RPMI7951 (cell line): ENCODE measurements at regions not wholly inside any gene's neighbourhood (a gene's known extent, or its start where the extent isn't known, plus 50 kb on each side); places are given as distances from the start of the nearest gene placed in this dataset.
A peak's percentile ranks its signal among the peaks of the same experiment; 100 is the strongest.

ENCODE experiments used
- DNase-seq: peaks from one replicate; pipeline ENCODE4 v3.0.0-alpha.2; 2012; ENCODE audit warnings: low read depth

- no peak for DNase-seq
Observed at GRCh38 chr5:93277051-93277450, 304.0 kb downstream of the NR2F1-AS1 start.

GRCh38 chr5:93275376-93275775, 305.6 kb downstream of the NR2F1-AS1 start:
- no peak for DNase-seq

- DNase-seq = peak; percentile 35
Observed at GRCh38 chr5:93274291-93274690, 306.7 kb downstream of the NR2F1-AS1 start.

- DNase-seq = peak; percentile 81
Observed at GRCh38 chr5:93273176-93273575, 307.8 kb downstream of the NR2F1-AS1 start.

- no peak for DNase-seq
Observed at GRCh38 chr5:93272108-93272507, 308.9 kb downstream of the NR2F1-AS1 start.

- DNase-seq = no peak
Observed at GRCh38 chr5:93267736-93268135, 313.3 kb downstream of the NR2F1-AS1 start.

- DNase-seq = no peak
Observed at GRCh38 chr5:93267276-93267675, 313.7 kb downstream of the NR2F1-AS1 start.

- DNase-seq = peak; percentile 72
Observed at GRCh38 chr5:93257616-93258015, 323.4 kb downstream of the NR2F1-AS1 start.

- no peak for DNase-seq
Observed at GRCh38 chr5:93255796-93256195, 325.2 kb downstream of the NR2F1-AS1 start.

- peak; percentile 44 for DNase-seq
Observed at GRCh38 chr5:93252165-93252564, 328.9 kb downstream of the NR2F1-AS1 start.

- no peak for DNase-seq
Observed at GRCh38 chr5:93251347-93251746, 329.7 kb downstream of the NR2F1-AS1 start.

GRCh38 chr5:93250424-93250823, 330.6 kb downstream of the NR2F1-AS1 start:
- no peak for DNase-seq

GRCh38 chr5:93249651-93250289, 331.2 kb downstream of the NR2F1-AS1 start:
- peak; percentile 78 for DNase-seq

GRCh38 chr5:93247105-93247504, 333.9 kb downstream of the NR2F1-AS1 start:
- peak; percentile 34 for DNase-seq

GRCh38 chr5:93246090-93246855, 334.7 kb downstream of the NR2F1-AS1 start:
- peak; percentile 56 for DNase-seq

GRCh38 chr5:93245226-93245625, 335.8 kb downstream of the NR2F1-AS1 start:
- DNase-seq = no peak

GRCh38 chr5:93243481-93243880, 337.5 kb downstream of the NR2F1-AS1 start:
- no peak for DNase-seq

GRCh38 chr5:93240228-93240834, 340.7 kb downstream of the NR2F1-AS1 start:
- DNase-seq = no peak

- DNase-seq = peak; percentile 82
Observed at GRCh38 chr5:93236807-93237421, 344.1 kb downstream of the NR2F1-AS1 start.

- no peak for DNase-seq
Observed at GRCh38 chr5:93235761-93236160, 345.3 kb downstream of the NR2F1-AS1 start.

- no peak for DNase-seq
Observed at GRCh38 chr5:93226202-93226735, 354.8 kb downstream of the NR2F1-AS1 start.

GRCh38 chr5:93225748-93226147, 355.3 kb downstream of the NR2F1-AS1 start:
- no peak for DNase-seq
